GM23338 (cell line): ENCODE measurements at regions not wholly inside any gene's neighbourhood (a gene's known extent, or its start where the extent isn't known, plus 50 kb on each side); places are given as distances from the start of the nearest gene placed in this dataset.

ENCODE experiments used
- CREB1 ChIP-seq: fragments of 250-450 bp; sonication (Bioruptor Pico); IDR thresholded peaks from 2 replicates; pipeline ENCODE4 v1.5.0; 2020; ENCODE audit warnings: low read depth, mild to moderate bottlenecking, moderate library complexity
- CTCF ChIP-seq, 2 experiments: fragments of 200-600 bp in 1 of 2; sonication (generic) in 1 of 2; conservative IDR thresholded peaks; 2 replicates each; pipeline versions ENCODE4 v1.5.1 to v1.6.1; 2016 to 2017; ENCODE audit warnings: antibody characterized with exemption in 2 of 2, low read depth in 2 of 2, mild to moderate bottlenecking in 2 of 2, moderate library complexity in 1 of 2
- ETS1 ChIP-seq: IDR thresholded peaks from 2 replicates; pipeline ENCODE4 v1.6.1; 2016; ENCODE audit warnings: antibody characterized with exemption
- EZH2 ChIP-seq: fragments of 200-600 bp; sonication (generic); IDR thresholded peaks from one replicate; pipeline ENCODE4 v1.8.0; 2017; ENCODE audit warnings: antibody characterized with exemption, mild to moderate bottlenecking, low read depth; ENCODE audit not compliant: unreplicated experiment
- EZH2phosphoT487 ChIP-seq: fragments of 200-600 bp; sonication (generic); IDR thresholded peaks from one replicate; pipeline ENCODE4 v1.8.1; 2018; ENCODE audit warnings: antibody characterized with exemption; ENCODE audit not compliant: unreplicated experiment
- JUNB ChIP-seq: IDR thresholded peaks from one replicate; pipeline ENCODE4 v1.6.1; 2016; ENCODE audit warnings: antibody characterized with exemption; ENCODE audit not compliant: unreplicated experiment
- NANOG ChIP-seq: IDR thresholded peaks from 2 replicates; pipeline ENCODE4 v1.6.1; 2016; ENCODE audit warnings: antibody characterized with exemption, borderline replicate concordance
- POLR2AphosphoS5 ChIP-seq: IDR thresholded peaks from 2 replicates; pipeline ENCODE4 v1.6.1; 2016; ENCODE audit warnings: antibody characterized with exemption, low read depth
- REST ChIP-seq: IDR thresholded peaks from one replicate; pipeline ENCODE4 v1.6.1; 2018; ENCODE audit warnings: antibody characterized with exemption; ENCODE audit not compliant: unreplicated experiment
- STAT1 ChIP-seq: IDR thresholded peaks from one replicate; pipeline ENCODE4 v1.6.1; 2016; ENCODE audit warnings: antibody characterized with exemption; ENCODE audit not compliant: unreplicated experiment
- ZNF331 ChIP-seq: fragments of 250-450 bp; sonication (Bioruptor Pico); IDR thresholded peaks from 2 replicates; pipeline ENCODE4 v1.5.0; 2020; ENCODE audit warnings: low read depth, mild to moderate bottlenecking, moderate library complexity

GRCh38 chr20:17888044-17888443 is 80.5 kb downstream of the SNX5 start:
- no peak for TF ChIP-seq CTCF (conservative IDR thresholded peaks at IDR 0.05; ENCODE audit: low read depth in 2 of 2)
- no peak for TF ChIP-seq NANOG
- TF ChIP-seq ETS1 = no peak
- no peak for TF ChIP-seq EZH2phosphoT487
- no peak for TF ChIP-seq POLR2AphosphoS5
- no peak for TF ChIP-seq CREB1 (CRISPR knock-in tag)
- no peak for TF ChIP-seq REST
- TF ChIP-seq EZH2 = no peak
- TF ChIP-seq JUNB = no peak
- TF ChIP-seq ZNF331 (CRISPR knock-in tag) = no peak
- TF ChIP-seq STAT1 = no peak
